HL-60 (cell line): ENCODE measurements at regions not wholly inside any gene's neighbourhood (a gene's known extent, or its start where the extent isn't known, plus 50 kb on each side); places are given as distances from the start of the nearest gene placed in this dataset.

ENCODE experiments used
- POLR2AphosphoS5 ChIP-seq: IDR thresholded peaks from 2 replicates; pipeline ENCODE4 v1.6.1; 2012; ENCODE audit warnings: low read depth
- REST ChIP-seq: IDR thresholded peaks from 2 replicates; pipeline ENCODE4 v1.6.1; 2012; ENCODE audit warnings: low read depth; ENCODE audit not compliant: insufficient replicate concordance
- TF ChIP-seq, protein P1 (sequence below): IDR thresholded peaks from one replicate; pipeline ENCODE4 v1.5.1; 2011; ENCODE audit warnings: low read length, control low read depth, inconsistent platforms; ENCODE audit not compliant: insufficient read depth

DNA sequence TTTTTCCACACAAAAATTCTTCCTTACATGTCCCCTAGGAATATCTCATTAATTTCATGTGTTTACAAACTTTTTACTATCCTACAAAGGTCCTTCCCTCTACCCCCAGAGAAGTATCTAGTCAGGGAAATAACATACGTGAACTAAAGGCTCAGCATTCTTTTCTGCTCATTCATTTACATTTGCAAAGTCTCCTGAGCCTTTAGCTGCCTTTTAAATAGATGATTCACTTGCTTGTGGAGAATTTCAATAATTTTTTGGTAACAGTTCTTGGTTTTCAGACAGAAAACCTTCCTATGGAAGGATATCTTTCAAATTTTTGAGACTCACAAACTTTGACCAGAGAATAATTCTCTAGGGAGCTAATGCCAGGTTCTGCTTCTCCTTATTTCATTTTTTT is 81.5 kb upstream of the RMDN2 start:
- TF ChIP-seq, protein P1, sequence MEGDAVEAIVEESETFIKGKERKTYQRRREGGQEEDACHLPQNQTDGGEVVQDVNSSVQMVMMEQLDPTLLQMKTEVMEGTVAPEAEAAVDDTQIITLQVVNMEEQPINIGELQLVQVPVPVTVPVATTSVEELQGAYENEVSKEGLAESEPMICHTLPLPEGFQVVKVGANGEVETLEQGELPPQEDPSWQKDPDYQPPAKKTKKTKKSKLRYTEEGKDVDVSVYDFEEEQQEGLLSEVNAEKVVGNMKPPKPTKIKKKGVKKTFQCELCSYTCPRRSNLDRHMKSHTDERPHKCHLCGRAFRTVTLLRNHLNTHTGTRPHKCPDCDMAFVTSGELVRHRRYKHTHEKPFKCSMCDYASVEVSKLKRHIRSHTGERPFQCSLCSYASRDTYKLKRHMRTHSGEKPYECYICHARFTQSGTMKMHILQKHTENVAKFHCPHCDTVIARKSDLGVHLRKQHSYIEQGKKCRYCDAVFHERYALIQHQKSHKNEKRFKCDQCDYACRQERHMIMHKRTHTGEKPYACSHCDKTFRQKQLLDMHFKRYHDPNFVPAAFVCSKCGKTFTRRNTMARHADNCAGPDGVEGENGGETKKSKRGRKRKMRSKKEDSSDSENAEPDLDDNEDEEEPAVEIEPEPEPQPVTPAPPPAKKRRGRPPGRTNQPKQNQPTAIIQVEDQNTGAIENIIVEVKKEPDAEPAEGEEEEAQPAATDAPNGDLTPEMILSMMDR: no peak
- TF ChIP-seq REST (no peak), POLR2AphosphoS5 (no peak)
